GM06990 (cell line): ENCODE measurements at regions not wholly inside any gene's neighbourhood (a gene's known extent, or its start where the extent isn't known, plus 50 kb on each side); places are given as distances from the start of the nearest gene placed in this dataset.

Source experiments
- DNase-seq: peaks from one replicate; pipeline ENCODE4 v3.0.0-alpha.2; 2011; ENCODE audit not compliant: insufficient read length; ENCODE audit errors: extremely low read depth
- H3K27me3 ChIP-seq: replicated peaks from 2 replicates; pipeline ENCODE4 v1.6.0; 2011; ENCODE audit warnings: low read length; ENCODE audit not compliant: control insufficient read depth, insufficient read depth
- H3K36me3 ChIP-seq: 2 replicates; pipeline ENCODE4 v1.5.1; 2011; ENCODE audit warnings: low read length; ENCODE audit not compliant: control insufficient read depth, insufficient read depth
- H3K4me3 ChIP-seq: replicated peaks from 2 replicates; pipeline ENCODE4 v1.5.1; 2011; ENCODE audit warnings: low read depth, mild to moderate bottlenecking, control low read depth, low read length
- TF ChIP-seq, protein P1 (sequence below): IDR thresholded peaks from 2 replicates; pipeline ENCODE4 v1.5.1; 2011; ENCODE audit warnings: low read length, control low read depth, mild to moderate bottlenecking, inconsistent platforms; ENCODE audit not compliant: insufficient read depth, poor library complexity, severe bottlenecking

DNA sequence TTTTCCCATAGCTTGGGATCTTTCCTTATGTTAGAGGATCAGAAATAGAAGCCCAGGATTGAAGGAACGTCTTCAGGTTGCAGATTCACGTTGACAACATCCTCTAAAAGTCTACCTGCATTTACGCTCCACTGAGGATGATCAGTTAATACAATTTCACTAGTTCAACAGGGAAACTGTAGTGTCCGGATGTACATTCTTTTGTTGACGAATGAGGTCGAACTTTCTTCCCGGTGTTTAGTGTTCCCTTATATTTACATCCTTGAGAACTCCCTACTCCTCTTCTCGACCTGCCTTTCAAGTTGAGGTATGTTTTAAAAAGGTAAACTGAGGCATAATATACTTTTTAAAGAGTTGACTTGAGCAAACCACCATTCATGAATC lies 74.8 kb downstream of the SIK1 start:
- TF ChIP-seq, protein P1, sequence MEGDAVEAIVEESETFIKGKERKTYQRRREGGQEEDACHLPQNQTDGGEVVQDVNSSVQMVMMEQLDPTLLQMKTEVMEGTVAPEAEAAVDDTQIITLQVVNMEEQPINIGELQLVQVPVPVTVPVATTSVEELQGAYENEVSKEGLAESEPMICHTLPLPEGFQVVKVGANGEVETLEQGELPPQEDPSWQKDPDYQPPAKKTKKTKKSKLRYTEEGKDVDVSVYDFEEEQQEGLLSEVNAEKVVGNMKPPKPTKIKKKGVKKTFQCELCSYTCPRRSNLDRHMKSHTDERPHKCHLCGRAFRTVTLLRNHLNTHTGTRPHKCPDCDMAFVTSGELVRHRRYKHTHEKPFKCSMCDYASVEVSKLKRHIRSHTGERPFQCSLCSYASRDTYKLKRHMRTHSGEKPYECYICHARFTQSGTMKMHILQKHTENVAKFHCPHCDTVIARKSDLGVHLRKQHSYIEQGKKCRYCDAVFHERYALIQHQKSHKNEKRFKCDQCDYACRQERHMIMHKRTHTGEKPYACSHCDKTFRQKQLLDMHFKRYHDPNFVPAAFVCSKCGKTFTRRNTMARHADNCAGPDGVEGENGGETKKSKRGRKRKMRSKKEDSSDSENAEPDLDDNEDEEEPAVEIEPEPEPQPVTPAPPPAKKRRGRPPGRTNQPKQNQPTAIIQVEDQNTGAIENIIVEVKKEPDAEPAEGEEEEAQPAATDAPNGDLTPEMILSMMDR: no peak
- no peak for DNase-seq
- H3K27me3 ChIP-seq: no peaks in the 10 kb centered on the region
- H3K4me3 ChIP-seq: no peak overlapping the region
- H3K36me3 ChIP-seq: no peaks in the 10 kb centered on the region

DNA sequence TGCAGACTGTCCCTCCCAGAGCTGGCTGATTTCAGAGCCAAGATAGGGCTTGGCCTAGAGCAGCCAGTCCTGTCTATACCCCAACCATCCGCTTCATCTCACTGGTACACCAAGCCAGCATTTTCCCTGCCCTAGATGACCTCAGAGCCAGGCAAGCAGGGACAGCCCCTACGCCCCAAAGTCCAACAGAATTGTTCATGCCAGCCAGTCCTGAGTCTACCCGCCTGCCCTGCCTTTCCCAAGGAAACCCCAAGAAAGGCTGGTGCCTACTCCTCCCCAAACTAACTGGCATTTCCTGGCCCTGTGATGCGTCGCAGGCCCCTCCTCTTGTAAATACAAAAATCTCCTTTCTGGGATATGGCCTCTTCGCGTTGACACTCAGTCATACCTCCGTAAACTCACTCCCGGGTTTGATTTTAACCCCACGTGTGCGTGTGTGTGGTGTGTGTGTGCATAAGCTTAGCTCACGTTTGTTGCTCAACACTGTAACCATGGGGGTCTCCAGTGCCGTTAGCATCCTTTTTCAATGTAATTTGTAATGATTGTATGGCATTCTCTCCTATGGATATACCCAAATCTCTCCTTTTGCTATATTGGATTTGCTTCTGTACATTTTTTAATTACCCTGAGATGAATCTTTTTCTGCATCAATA lies 75.3 kb downstream of the SIK1 start:
- H3K36me3 ChIP-seq: no peaks in the 10 kb centered on the region
- TF ChIP-seq, protein P1: no peak
- no peak for DNase-seq
- no peak overlapping the region for H3K4me3 ChIP-seq
- no peaks in the 10 kb centered on the region for H3K27me3 ChIP-seq

DNA sequence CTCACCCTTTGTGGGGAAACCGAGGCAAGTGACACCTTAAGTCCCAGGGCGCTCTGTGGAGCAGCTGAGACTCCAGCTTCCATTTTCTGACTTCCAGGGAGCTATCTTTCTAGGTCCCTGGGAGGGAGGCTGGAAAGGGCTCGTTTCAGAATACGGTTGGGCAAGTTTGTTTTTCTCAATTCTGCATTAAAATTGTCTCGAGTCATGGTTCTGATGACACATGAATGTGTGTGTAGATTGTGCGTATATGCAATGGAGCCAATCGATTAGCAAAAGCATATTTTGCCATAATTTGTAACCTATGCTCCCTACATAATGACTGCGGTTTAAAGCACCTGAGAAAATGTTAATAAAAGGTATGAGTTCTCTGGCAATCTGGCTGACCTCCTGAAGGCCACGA lies 77.3 kb downstream of the SIK1 start:
- Histone ChIP-seq H3K36me3 (no peaks in the 10 kb centered on the region), H3K4me3 (no peak overlapping the region), H3K27me3 (no peaks in the 10 kb centered on the region)
- TF ChIP-seq, protein P1: no peak
- DNase-seq: no peak

DNA sequence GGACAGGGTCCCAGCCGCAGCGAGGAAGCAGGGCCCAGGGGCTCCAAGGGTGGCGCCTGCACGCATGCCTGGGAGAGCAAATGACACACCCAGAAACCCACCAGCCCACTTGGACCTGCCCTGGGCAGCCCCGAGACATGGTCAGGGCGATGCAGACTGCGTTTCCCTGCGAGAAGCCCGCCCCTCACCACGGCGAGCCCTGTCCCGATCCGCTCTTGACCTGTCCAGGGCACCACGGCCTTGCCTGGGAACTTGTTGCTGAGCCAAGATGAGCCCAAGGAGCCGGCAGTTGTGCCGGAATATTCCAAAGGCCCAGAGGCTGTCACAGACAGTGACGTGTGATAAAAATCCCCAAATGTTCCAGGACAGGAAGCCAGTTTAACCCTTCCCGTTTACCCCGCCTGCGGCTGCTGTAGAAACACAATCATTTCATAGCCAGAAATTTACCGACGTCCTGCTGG lies 78.1 kb downstream of the SIK1 start:
- no peaks in the 10 kb centered on the region for H3K36me3 ChIP-seq
- TF ChIP-seq, protein P1: no peak

DNA sequence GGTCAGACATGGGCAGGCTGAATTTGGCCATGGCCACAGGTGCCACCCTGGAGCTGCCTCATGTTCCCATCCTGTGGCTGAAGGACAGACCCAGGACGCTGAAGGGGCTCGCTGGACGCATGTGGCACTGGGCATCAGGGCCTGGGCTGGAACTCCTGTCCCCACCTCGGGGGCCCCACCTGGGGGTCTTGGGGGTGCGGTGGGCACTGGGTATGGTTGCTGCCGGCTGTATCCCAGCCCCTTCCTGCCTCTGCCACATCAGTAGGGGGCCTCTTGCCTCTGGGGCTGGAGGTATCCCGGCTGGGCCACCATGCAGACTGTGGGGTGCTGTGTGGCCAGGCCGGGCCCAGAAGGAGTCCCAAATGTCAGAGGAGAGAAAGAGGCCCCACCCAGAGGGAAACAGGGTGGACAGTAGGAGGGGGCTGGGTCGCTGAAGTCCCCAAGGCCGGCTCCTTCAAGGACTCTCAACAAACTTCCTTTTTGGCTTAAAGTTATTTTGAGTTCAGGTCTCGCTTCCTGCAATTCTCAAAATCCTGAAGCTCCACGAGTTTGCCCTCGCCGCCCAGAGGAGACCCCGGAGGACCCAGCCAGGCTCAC lies 78.7 kb downstream of the SIK1 start:
- no peak for DNase-seq

More for the DNA sequence above, 78.1 kb downstream of the SIK1 start:
- no peaks in the 10 kb centered on the region for H3K27me3 ChIP-seq
- DNase-seq: no peak
- H3K4me3 ChIP-seq: no peak overlapping the region

More for the DNA sequence above, 78.7 kb downstream of the SIK1 start:
- Histone ChIP-seq H3K4me3 (no peak overlapping the region), H3K36me3 (no peaks in the 10 kb centered on the region), H3K27me3 (no peaks in the 10 kb centered on the region)
- TF ChIP-seq, protein P1: no peak
